HEK293T (cell line): ENCODE measurements at regions not wholly inside any gene's neighbourhood (a gene's known extent, or its start where the extent isn't known, plus 50 kb on each side); places are given as distances from the start of the nearest gene placed in this dataset.

Experiments
- ARNT ChIP-seq: fragments of 450-650 bp; IDR thresholded peaks from 2 replicates; pipeline ENCODE4 v1.6.1; 2017; ENCODE audit warnings: mild to moderate bottlenecking
- BHLHE40 ChIP-seq: fragments of 450-650 bp; IDR thresholded peaks from 2 replicates; pipeline ENCODE4 v1.6.1; 2016; ENCODE audit warnings: mild to moderate bottlenecking, moderate library complexity, borderline replicate concordance
- ELF4 ChIP-seq: fragments of 450-650 bp; IDR thresholded peaks from 2 replicates; pipeline ENCODE4 v1.6.1; 2017; ENCODE audit warnings: antibody characterized with exemption
- FOXA1 ChIP-seq: fragments of 450-650 bp; IDR thresholded peaks from 2 replicates; pipeline ENCODE4 v1.6.1; 2016; ENCODE audit warnings: mild to moderate bottlenecking
- FOXM1 ChIP-seq: fragments of 450-650 bp; IDR thresholded peaks from 2 replicates; pipeline ENCODE4 v1.6.1; 2017; ENCODE audit warnings: mild to moderate bottlenecking, borderline replicate concordance
- HDGF ChIP-seq: fragments of 450-650 bp; IDR thresholded peaks from 2 replicates; pipeline ENCODE4 v1.6.1; 2017; ENCODE audit warnings: antibody characterized with exemption, borderline replicate concordance
- L3MBTL2 ChIP-seq: fragments of 450-650 bp; conservative IDR thresholded peaks from 2 replicates; pipeline ENCODE4 v1.6.1; 2016; ENCODE audit warnings: mild to moderate bottlenecking
- NFRKB ChIP-seq: fragments of 450-650 bp; IDR thresholded peaks from 2 replicates; pipeline ENCODE4 v1.6.1; 2016; ENCODE audit warnings: mild to moderate bottlenecking, moderate library complexity
- SP1 ChIP-seq: fragments of 450-650 bp; IDR thresholded peaks from 2 replicates; pipeline ENCODE4 v1.6.1; 2017
- TF ChIP-seq, protein P1 (sequence below): fragments of 450-650 bp; IDR thresholded peaks from 2 replicates; pipeline ENCODE4 v1.6.1; 2016

GRCh38 chr2:198917926-198918720 is 539.6 kb downstream of the SATB2 start:
- TF ChIP-seq FOXA1 (no peak), BHLHE40 (no peak), SP1 (no peak), HDGF (no peak), L3MBTL2 (no peak), ARNT (no peak), FOXM1 (no peak), NFRKB (no peak), ELF4 (no peak)
- TF ChIP-seq, protein P1, sequence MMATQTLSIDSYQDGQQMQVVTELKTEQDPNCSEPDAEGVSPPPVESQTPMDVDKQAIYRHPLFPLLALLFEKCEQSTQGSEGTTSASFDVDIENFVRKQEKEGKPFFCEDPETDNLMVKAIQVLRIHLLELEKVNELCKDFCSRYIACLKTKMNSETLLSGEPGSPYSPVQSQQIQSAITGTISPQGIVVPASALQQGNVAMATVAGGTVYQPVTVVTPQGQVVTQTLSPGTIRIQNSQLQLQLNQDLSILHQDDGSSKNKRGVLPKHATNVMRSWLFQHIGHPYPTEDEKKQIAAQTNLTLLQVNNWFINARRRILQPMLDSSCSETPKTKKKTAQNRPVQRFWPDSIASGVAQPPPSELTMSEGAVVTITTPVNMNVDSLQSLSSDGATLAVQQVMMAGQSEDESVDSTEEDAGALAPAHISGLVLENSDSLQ, result no peak
